SU-DHL-6 (cell line): ENCODE measurements at regions not wholly inside any gene's neighbourhood (a gene's known extent, or its start where the extent isn't known, plus 50 kb on each side); places are given as distances from the start of the nearest gene placed in this dataset.
A peak's percentile ranks its signal among the peaks of the same experiment; 100 is the strongest.

Experiments
- H2AFZ ChIP-seq: fragments of 200-600 bp; sonication (generic); 2 replicates; pipeline ENCODE4 v1.6.1; 2014; ENCODE audit warnings: low read depth, mild to moderate bottlenecking, moderate library complexity, mixed read lengths, antibody characterized with exemption, low read length; ENCODE audit not compliant: severe bottlenecking
- H3F3A ChIP-seq: fragments of 200-600 bp; shearing (Covaris generic); 2 replicates; pipeline ENCODE4 v1.6.0; 2016; ENCODE audit warnings: antibody characterized with exemption, mild to moderate bottlenecking; ENCODE audit not compliant: insufficient read depth
- H3K27ac ChIP-seq: fragments of 200-600 bp; sonication (generic); 2 replicates; pipeline ENCODE4 v1.5.1; 2016; ENCODE audit warnings: low read depth, mild to moderate bottlenecking, low read length, moderate library complexity, mixed read lengths
- H3K27me3 ChIP-seq: fragments of 200-600 bp; sonication (generic), shearing (Covaris generic); 2 replicates; pipeline ENCODE4 v1.6.0; 2014; ENCODE audit warnings: mild to moderate bottlenecking, low read length
- H3K36me3 ChIP-seq: fragments of 200-600 bp; sonication (generic); 2 replicates; pipeline ENCODE4 v1.6.1; 2014; ENCODE audit warnings: mild to moderate bottlenecking, low read length, mixed read lengths
- H3K4me2 ChIP-seq: fragments of 300-600, 200-600 bp; shearing (Covaris generic), sonication (generic); 2 replicates; pipeline ENCODE4 v1.6.0; 2014; ENCODE audit warnings: low read length, low read depth, mild to moderate bottlenecking; ENCODE audit not compliant: poor library complexity, severe bottlenecking
- H3K4me3 ChIP-seq: fragments of 200-600 bp; sonication (generic); 2 replicates; pipeline ENCODE4 v1.5.1; 2014; ENCODE audit warnings: antibody characterized with exemption, low read length, mild to moderate bottlenecking, mixed read lengths; ENCODE audit not compliant: insufficient read depth, poor library complexity, severe bottlenecking
- H3K79me2 ChIP-seq: fragments of 200-600 bp; sonication (generic); 2 replicates; pipeline ENCODE4 v1.6.1; 2014; ENCODE audit warnings: mild to moderate bottlenecking, low read length, moderate library complexity; ENCODE audit not compliant: insufficient read depth
- H3K9ac ChIP-seq: fragments of 200-600 bp; sonication (generic); 2 replicates; pipeline ENCODE4 v1.7.0; 2014; ENCODE audit warnings: mild to moderate bottlenecking, low read length
- H3K9me2 ChIP-seq: fragments of 200-600 bp; sonication (generic); replicated peaks from 2 replicates; pipeline ENCODE4 v1.6.1; 2014; ENCODE audit warnings: low read length; ENCODE audit not compliant: insufficient read depth
- H3K9me3 ChIP-seq: fragments of 200-600 bp; sonication (generic); 2 replicates; pipeline ENCODE4 v1.6.1; 2014; ENCODE audit warnings: low read length, mixed read lengths; ENCODE audit not compliant: insufficient read depth
- H4K20me1 ChIP-seq: fragments of 200-600 bp; sonication (generic); 2 replicates; pipeline ENCODE4 v1.6.1; 2014; ENCODE audit warnings: low read depth, mild to moderate bottlenecking, antibody characterized with exemption, low read length, moderate library complexity, mixed read lengths
- CTCF ChIP-seq: fragments of 200-600 bp; sonication (generic); IDR thresholded peaks from one replicate; pipeline ENCODE4 v1.5.1; 2017; ENCODE audit warnings: antibody characterized with exemption, mild to moderate bottlenecking, low read length, moderate library complexity; ENCODE audit not compliant: insufficient read depth, poor library complexity, severe bottlenecking
- EZH2phosphoT487 ChIP-seq: fragments of 200-600 bp; sonication (generic), shearing (Covaris generic); conservative IDR thresholded peaks from 2 replicates; pipeline ENCODE4 v1.6.1; 2018; ENCODE audit warnings: mild to moderate bottlenecking, antibody characterized with exemption, low read length, moderate library complexity, mixed read lengths

GRCh38 chr1:189350983-189351616, 1126.6 kb downstream of the BRINP3 start:
- no peak overlapping the region for H3K9ac ChIP-seq
- H3K4me3 ChIP-seq = peak overlapping the region; percentile 1
- peak overlapping the region; percentile 70 for H2AFZ ChIP-seq

GRCh38 chr1:189351960-189352359, 1125.7 kb downstream of the BRINP3 start:
- no peak overlapping the region for H3K27ac ChIP-seq
- H4K20me1 ChIP-seq = no peaks in the 10 kb centered on the region
- no peaks in the 10 kb centered on the region for H3K27me3 ChIP-seq
- H3K4me3 ChIP-seq = no peak overlapping the region
- H3K9ac ChIP-seq = no peak overlapping the region
- no peaks in the 10 kb centered on the region for H3K9me2 ChIP-seq
- no peaks in the 10 kb centered on the region for H3F3A ChIP-seq
- H2AFZ ChIP-seq = peak overlapping the region; percentile 70
- TF ChIP-seq CTCF = no peak
- peak overlapping the region; percentile 48 for H3K4me2 ChIP-seq
- no peaks in the 10 kb centered on the region for H3K9me3 ChIP-seq
- no peaks in the 10 kb centered on the region for H3K79me2 ChIP-seq
- H3K36me3 ChIP-seq = no peaks in the 10 kb centered on the region

More at GRCh38 chr1:189350983-189351616, 1126.6 kb downstream of the BRINP3 start:
- Histone ChIP-seq H3K27me3 (no peaks in the 10 kb centered on the region), H3K79me2 (no peaks in the 10 kb centered on the region), H3K9me3 (no peaks in the 10 kb centered on the region), H3K27ac (no peak overlapping the region), H3F3A (no peaks in the 10 kb centered on the region), H3K4me2 (peak overlapping the region; percentile 48), H3K36me3 (no peaks in the 10 kb centered on the region), H4K20me1 (no peaks in the 10 kb centered on the region), H3K9me2 (no peaks in the 10 kb centered on the region)
- TF ChIP-seq EZH2phosphoT487 = no peak
- no peak for TF ChIP-seq CTCF

- no peaks in the 10 kb centered on the region for H3K9me2 ChIP-seq
- H3K27me3 ChIP-seq = no peaks in the 10 kb centered on the region
- no peak overlapping the region for H3K9ac ChIP-seq
- H3K9me3 ChIP-seq = no peaks in the 10 kb centered on the region
- peak overlapping the region; percentile 79 for H2AFZ ChIP-seq
- TF ChIP-seq CTCF (no peak), EZH2phosphoT487 (no peak)
- no peak overlapping the region for H3K4me2 ChIP-seq
- no peaks in the 10 kb centered on the region for H4K20me1 ChIP-seq
- H3K27ac ChIP-seq = no peak overlapping the region
- no peaks in the 10 kb centered on the region for H3K36me3 ChIP-seq
- no peaks in the 10 kb centered on the region for H3K79me2 ChIP-seq
- 0 out of 2 replicates have a peak, but pooled peaks cover 4% of the 10 kb centered on the region for H3F3A ChIP-seq
- H3K4me3 ChIP-seq = no peak overlapping the region
These were observed 1121.5 kb downstream of the BRINP3 start for GRCh38 chr1:189356206-189356605.
